ENCODE measurements at regions not wholly inside any gene's neighbourhood (a gene's known extent, or its start where the extent isn't known, plus 50 kb on each side); places are given as distances from the start of the nearest gene placed in this dataset.

GRCh38 chr2:75288760-75289159 lies 89.4 kb upstream of the TACR1 start:
- DNase-seq (ENCODE audit: low read depth in 4 of 4, low spot score in 2 of 4), result no peak

- DNase-seq (ENCODE audit: low read depth in 4 of 4, low spot score in 2 of 4), result no peak
These were observed 88.5 kb upstream of the TACR1 start for GRCh38 chr2:75287624-75288316.

- DNase-seq (ENCODE audit: low read depth in 4 of 4, low spot score in 2 of 4), result no peak
These were observed 85.0 kb upstream of the TACR1 start for GRCh38 chr2:75284345-75284744.

- no peak for DNase-seq (ENCODE audit: low read depth in 4 of 4, low spot score in 2 of 4)
These were observed 79.6 kb upstream of the TACR1 start for GRCh38 chr2:75278821-75279379.

GRCh38 chr2:75278314-75278713 lies 79.0 kb upstream of the TACR1 start:
- no peak for DNase-seq (ENCODE audit: low read depth in 4 of 4, low spot score in 2 of 4)

GRCh38 chr2:75277111-75277510 lies 77.8 kb upstream of the TACR1 start:
- DNase-seq (ENCODE audit: low read depth in 4 of 4, low spot score in 2 of 4), result no peak

- DNase-seq (ENCODE audit: low read depth in 4 of 4, low spot score in 2 of 4), result no peak
These were observed 77.0 kb upstream of the TACR1 start for GRCh38 chr2:75276093-75277029.

GRCh38 chr2:75274936-75275335 lies 75.6 kb upstream of the TACR1 start:
- no peak for DNase-seq (ENCODE audit: low read depth in 4 of 4, low spot score in 2 of 4)

GRCh38 chr2:75268112-75268511 lies 68.8 kb upstream of the TACR1 start:
- DNase-seq (ENCODE audit: low read depth in 4 of 4, low spot score in 2 of 4), result no peak

- DNase-seq (ENCODE audit: low read depth in 4 of 4, low spot score in 2 of 4), result no peak
These were observed 62.6 kb upstream of the TACR1 start for GRCh38 chr2:75261923-75262322.

GRCh38 chr2:75260946-75261345 lies 61.6 kb upstream of the TACR1 start:
- DNase-seq (ENCODE audit: low read depth in 4 of 4, low spot score in 2 of 4), result no peak

- no peak for DNase-seq (ENCODE audit: low read depth in 4 of 4, low spot score in 2 of 4)
These were observed 59.3 kb upstream of the TACR1 start for GRCh38 chr2:75258620-75259019.

- no peak for DNase-seq (ENCODE audit: low read depth in 4 of 4, low spot score in 2 of 4)
These were observed 57.2 kb upstream of the TACR1 start for GRCh38 chr2:75256485-75256884.

- no peak for DNase-seq (ENCODE audit: low read depth in 4 of 4, low spot score in 2 of 4)
These were observed 54.2 kb upstream of the TACR1 start for GRCh38 chr2:75253526-75253925.

- DNase-seq (ENCODE audit: low read depth in 4 of 4, low spot score in 2 of 4), result no peak
These were observed 52.6 kb upstream of the TACR1 start for GRCh38 chr2:75251896-75252295.

All from left renal cortex interstitium (tissue), 4 donors.